Endodermal cell (in vitro differentiated cells): ENCODE measurements at regions not wholly inside any gene's neighbourhood (a gene's known extent, or its start where the extent isn't known, plus 50 kb on each side); places are given as distances from the start of the nearest gene placed in this dataset.

Experiments
- DNase-seq: peaks from one replicate; pipeline ENCODE4 v3.0.0-alpha.2; 2017
- H3K27ac ChIP-seq: 2 replicates; pipeline ENCODE4 v1.5.1; 2013; ENCODE audit warnings: mild to moderate bottlenecking, low read depth, low read length, moderate library complexity
- H3K27me3 ChIP-seq: 2 replicates; pipeline ENCODE4 v1.6.1; 2013; ENCODE audit warnings: mild to moderate bottlenecking, low read length, moderate library complexity; ENCODE audit not compliant: insufficient read depth, control insufficient read depth, poor library complexity, severe bottlenecking
- H3K36me3 ChIP-seq: 2 replicates; pipeline ENCODE4 v1.7.0; 2013; ENCODE audit warnings: mild to moderate bottlenecking, low read length, moderate library complexity; ENCODE audit not compliant: control insufficient read depth, insufficient read depth
- H3K4me1 ChIP-seq: one replicate; pipeline ENCODE4 v1.7.0; 2013; ENCODE audit warnings: low read length; ENCODE audit not compliant: control insufficient read depth, insufficient read depth
- H3K4me3 ChIP-seq: 2 replicates; pipeline ENCODE4 v1.5.1; 2013; ENCODE audit warnings: mild to moderate bottlenecking, low read length, moderate library complexity
- H3K9ac ChIP-seq: 2 replicates; pipeline ENCODE4 v1.6.1; 2013; ENCODE audit warnings: mild to moderate bottlenecking, low read length, moderate library complexity; ENCODE audit not compliant: poor library complexity, severe bottlenecking; ENCODE audit errors: extremely low read depth
- H3K9me3 ChIP-seq: 2 replicates; pipeline ENCODE4 v1.6.1; 2013; ENCODE audit warnings: mild to moderate bottlenecking, low read length, moderate library complexity; ENCODE audit not compliant: control insufficient read depth
- H3K27ac Mint-ChIP-seq: 2 replicates; pipeline ENCODE4 v1.8.0; 2020; ENCODE audit warnings: mixed read lengths
- H3K27me3 Mint-ChIP-seq: 2 replicates; pipeline ENCODE4 v1.8.0; 2021; ENCODE audit warnings: mild to moderate bottlenecking, mixed read lengths; ENCODE audit not compliant: insufficient read depth
- H3K36me3 Mint-ChIP-seq: 2 replicates; pipeline ENCODE4 v1.8.0; 2020; ENCODE audit warnings: low read depth, mixed read lengths
- H3K4me1 Mint-ChIP-seq: 2 replicates; pipeline ENCODE4 v1.8.0; 2020; ENCODE audit warnings: mixed read lengths
- H3K4me3 Mint-ChIP-seq: 2 replicates; pipeline ENCODE4 v1.8.0; 2020; ENCODE audit warnings: mild to moderate bottlenecking, moderate library complexity, mixed read lengths
- H3K9me3 Mint-ChIP-seq: 2 replicates; pipeline ENCODE4 v1.8.0; 2020; ENCODE audit warnings: mild to moderate bottlenecking, mixed read lengths
- CTCF ChIP-seq: fragments of 200-600 bp; sonication (generic); conservative IDR thresholded peaks from 2 replicates; pipeline ENCODE4 v1.5.0; 2021; ENCODE audit warnings: antibody characterized with exemption, mild to moderate bottlenecking
- WGBS, 2 experiments: methylation state at CpG; one replicate each; pipeline versions ENCODE4 v1.1.5 to v1.1.7; 2013; ENCODE audit warnings: missing lambda C conversion rate in 2 of 2, mixed read lengths in 1 of 2; ENCODE audit not compliant: insufficient coverage in 1 of 2, insufficient read length in 1 of 2; 5-methylcytosine and 5-hydroxymethylcytosine counted together

DNA sequence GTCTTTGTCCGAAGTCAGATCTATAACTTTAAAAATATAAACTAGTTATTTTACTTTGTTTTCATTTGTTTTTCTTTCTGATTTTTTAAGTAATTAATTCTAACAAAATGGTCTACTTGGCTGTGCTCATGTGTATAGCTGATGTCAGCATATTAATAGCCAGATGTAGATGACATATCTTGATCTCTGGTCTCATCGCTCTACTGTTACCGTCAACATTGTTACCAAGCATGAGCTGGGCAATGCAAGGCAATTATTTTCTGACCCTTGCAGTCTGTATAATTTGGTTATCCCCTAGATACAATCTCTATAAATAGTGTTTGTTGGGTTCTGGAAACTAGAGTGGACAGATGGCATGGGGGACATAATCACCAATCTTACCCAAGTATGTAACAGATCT lies 151.6 kb upstream of the PTPRK start:
- no peaks in the 10 kb centered on the region for H3K27me3 Mint-ChIP-seq
- Histone ChIP-seq H3K36me3 (no peaks in the 10 kb centered on the region), H3K9ac (no peak overlapping the region), H3K4me3 (no peak overlapping the region), H3K27ac (no peak overlapping the region), H3K4me1 (no peaks in the 10 kb centered on the region), H3K9me3 (no peaks in the 10 kb centered on the region), H3K27me3 (no peaks in the 10 kb centered on the region)
- H3K36me3 Mint-ChIP-seq: no peaks in the 10 kb centered on the region
- no peak for TF ChIP-seq CTCF
- H3K27ac Mint-ChIP-seq: no peak overlapping the region
- DNase-seq: no peak
- H3K4me1 Mint-ChIP-seq: no peaks in the 10 kb centered on the region
- H3K4me3 Mint-ChIP-seq: no peak overlapping the region
- no peaks in the 10 kb centered on the region for H3K9me3 Mint-ChIP-seq
- 98% methylated on average over 2 of the region's 3 CpGs; no CpG with 5 or more reads in 1 of the 2 experiments for WGBS, 2 experiments

DNA sequence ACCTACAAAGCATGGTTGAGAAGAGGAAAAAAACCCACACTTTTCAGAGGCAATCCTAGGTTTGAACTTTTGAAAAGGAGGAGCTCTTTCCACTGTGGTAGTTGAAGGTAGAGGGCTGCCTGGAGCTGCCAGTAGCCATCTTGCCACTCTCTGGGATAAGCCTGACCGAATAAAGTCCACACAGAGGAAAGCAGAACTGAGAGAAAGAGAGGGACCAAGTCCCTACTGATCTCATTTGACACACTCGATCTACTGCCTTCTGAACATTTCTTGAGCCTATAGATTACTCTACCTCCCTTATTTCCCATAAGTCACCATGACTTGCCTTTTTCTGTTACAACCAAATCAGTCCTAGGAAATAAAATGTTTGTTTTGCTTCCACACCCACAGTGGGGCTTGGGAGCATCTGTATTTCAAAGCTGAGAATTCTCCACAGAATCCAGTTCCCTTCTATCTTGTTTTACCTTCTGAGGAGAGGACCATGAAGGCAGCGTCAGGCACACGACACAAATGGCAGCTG lies 147.0 kb upstream of the PTPRK start:
- H3K36me3 ChIP-seq: no peaks in the 10 kb centered on the region
- peaks cover 3% of the 10 kb centered on the region for H3K4me1 Mint-ChIP-seq
- H3K9me3 ChIP-seq: no peaks in the 10 kb centered on the region
- DNase-seq: no peak
- WGBS, 2 experiments: 83 to 96% methylated on average over 1 to 4 of the region's 4 CpGs
- no peak overlapping the region for H3K9ac ChIP-seq
- H3K4me3 ChIP-seq: no peak overlapping the region
- no peak for TF ChIP-seq CTCF
- no peak overlapping the region for H3K27ac ChIP-seq
- no peak overlapping the region for H3K27ac Mint-ChIP-seq
- no peaks in the 10 kb centered on the region for H3K36me3 Mint-ChIP-seq
- H3K4me1 ChIP-seq: no peaks in the 10 kb centered on the region
- H3K4me3 Mint-ChIP-seq: no peak overlapping the region
- H3K27me3 Mint-ChIP-seq: no peaks in the 10 kb centered on the region
- no peaks in the 10 kb centered on the region for H3K9me3 Mint-ChIP-seq
- no peaks in the 10 kb centered on the region for H3K27me3 ChIP-seq

GRCh38 chr6:128666405-128666804 lies 146.0 kb upstream of the PTPRK start:
- Histone ChIP-seq H3K27ac (no peak overlapping the region), H3K27me3 (no peaks in the 10 kb centered on the region), H3K4me3 (no peak overlapping the region), H3K9ac (no peak overlapping the region), H3K4me1 (no peaks in the 10 kb centered on the region), H3K9me3 (no peaks in the 10 kb centered on the region), H3K36me3 (no peaks in the 10 kb centered on the region)
- no peaks in the 10 kb centered on the region for H3K9me3 Mint-ChIP-seq
- peaks cover 3% of the 10 kb centered on the region for H3K4me1 Mint-ChIP-seq
- no peak for TF ChIP-seq CTCF
- no peak for DNase-seq
- H3K27me3 Mint-ChIP-seq: no peaks in the 10 kb centered on the region
- WGBS, 2 experiments: 86% methylated on average over 1 of the region's 2 CpGs; no CpG with 5 or more reads in 1 of the 2 experiments
- no peak overlapping the region for H3K4me3 Mint-ChIP-seq
- H3K27ac Mint-ChIP-seq: no peak overlapping the region
- no peaks in the 10 kb centered on the region for H3K36me3 Mint-ChIP-seq
